Sigmoid colon (tissue), 4 donors: ENCODE measurements at regions not wholly inside any gene's neighbourhood (a gene's known extent, or its start where the extent isn't known, plus 50 kb on each side); places are given as distances from the start of the nearest gene placed in this dataset.

Experiments used
- EP300 ChIP-seq, 4 donors: sonication (generic); formaldehyde crosslinking; IDR thresholded peaks; one replicate each; pipeline ENCODE4 v1.6.1; 2017; ENCODE audit warnings: antibody characterized with exemption in 4 of 4
- POLR2A ChIP-seq, 2 donors: fragments of 450-650 bp; IDR thresholded peaks; one replicate each; pipeline ENCODE4 v1.6.1; 2016; ENCODE audit warnings: antibody characterized with exemption in 2 of 2, mild to moderate bottlenecking in 2 of 2, moderate library complexity in 2 of 2
- TF ChIP-seq, protein P1 (sequence below), 4 experiments: fragments of 450-650 bp in 3 of 4; fragments of 200-600 bp in 1 of 4; IDR thresholded peaks; one replicate each; pipeline ENCODE4 v1.5.1; 2016 to 2019; ENCODE audit warnings: antibody characterized with exemption in 4 of 4, mild to moderate bottlenecking in 3 of 4, moderate library complexity in 2 of 4

DNA sequence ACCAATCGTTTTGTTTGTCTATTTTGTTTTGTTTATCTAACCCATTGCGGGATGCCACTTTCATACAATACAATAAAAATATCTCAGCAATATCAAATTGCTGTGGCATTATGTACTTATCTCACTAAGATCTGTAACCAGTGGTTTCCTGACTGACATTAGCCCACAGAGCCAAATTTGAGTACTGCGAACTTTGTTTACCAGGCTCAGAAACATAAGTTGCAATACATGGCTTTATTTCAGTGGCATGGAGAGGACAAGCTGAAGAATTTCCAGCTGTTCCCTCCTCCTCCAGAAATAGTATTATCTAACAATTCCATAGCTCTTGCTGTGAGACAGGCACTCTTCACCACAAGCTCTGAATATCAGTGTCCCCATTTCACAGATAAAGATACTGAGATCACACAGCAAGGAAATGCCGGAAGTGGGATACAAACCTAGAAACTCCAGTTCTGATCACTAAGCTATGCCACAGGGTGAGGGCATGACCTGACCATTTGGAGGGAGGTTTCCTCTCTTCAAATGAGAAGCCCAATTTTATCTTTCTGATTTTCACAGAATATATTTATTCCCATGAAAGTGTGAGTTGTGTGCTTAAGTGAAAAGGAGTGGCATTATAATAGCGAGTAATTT lies 469.9 kb upstream of the CBLB start:
- TF ChIP-seq, protein P1, sequence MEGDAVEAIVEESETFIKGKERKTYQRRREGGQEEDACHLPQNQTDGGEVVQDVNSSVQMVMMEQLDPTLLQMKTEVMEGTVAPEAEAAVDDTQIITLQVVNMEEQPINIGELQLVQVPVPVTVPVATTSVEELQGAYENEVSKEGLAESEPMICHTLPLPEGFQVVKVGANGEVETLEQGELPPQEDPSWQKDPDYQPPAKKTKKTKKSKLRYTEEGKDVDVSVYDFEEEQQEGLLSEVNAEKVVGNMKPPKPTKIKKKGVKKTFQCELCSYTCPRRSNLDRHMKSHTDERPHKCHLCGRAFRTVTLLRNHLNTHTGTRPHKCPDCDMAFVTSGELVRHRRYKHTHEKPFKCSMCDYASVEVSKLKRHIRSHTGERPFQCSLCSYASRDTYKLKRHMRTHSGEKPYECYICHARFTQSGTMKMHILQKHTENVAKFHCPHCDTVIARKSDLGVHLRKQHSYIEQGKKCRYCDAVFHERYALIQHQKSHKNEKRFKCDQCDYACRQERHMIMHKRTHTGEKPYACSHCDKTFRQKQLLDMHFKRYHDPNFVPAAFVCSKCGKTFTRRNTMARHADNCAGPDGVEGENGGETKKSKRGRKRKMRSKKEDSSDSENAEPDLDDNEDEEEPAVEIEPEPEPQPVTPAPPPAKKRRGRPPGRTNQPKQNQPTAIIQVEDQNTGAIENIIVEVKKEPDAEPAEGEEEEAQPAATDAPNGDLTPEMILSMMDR (IDR thresholded peaks at IDR 0.05) = no peak
- TF ChIP-seq POLR2A (IDR thresholded peaks at IDR 0.05) = no peak
- no peak for TF ChIP-seq EP300 (IDR thresholded peaks at IDR 0.05)
